Epithelial cell of proximal tubule (primary cell): ENCODE measurements at regions not wholly inside any gene's neighbourhood (a gene's known extent, or its start where the extent isn't known, plus 50 kb on each side); places are given as distances from the start of the nearest gene placed in this dataset.

Experiments
- DNase-seq: peaks from one replicate; pipeline ENCODE4 v3.0.0-alpha.2; 2011; ENCODE audit warnings: low read depth
- H3K4me3 ChIP-seq: 2 replicates; pipeline ENCODE4 v1.5.1; 2011; ENCODE audit warnings: low read depth, mild to moderate bottlenecking, low read length
- CTCF ChIP-seq: conservative IDR thresholded peaks from 2 replicates; pipeline ENCODE4 v1.5.1; 2012; ENCODE audit warnings: low read depth, mild to moderate bottlenecking, low read length

GRCh38 chr2:204184226-204184625, 247.7 kb downstream of the ICOS start:
- DNase-seq, result no peak
- TF ChIP-seq CTCF, result no peak
- H3K4me3 ChIP-seq, result no peak overlapping the region

GRCh38 chr2:204187229-204188083, 250.9 kb downstream of the ICOS start:
- no peak overlapping the region for H3K4me3 ChIP-seq
- TF ChIP-seq CTCF, result no peak
- DNase-seq, result peak; percentile 68

- H3K4me3 ChIP-seq, result no peak overlapping the region
- no peak for TF ChIP-seq CTCF
- no peak for DNase-seq
These were observed 255.0 kb downstream of the ICOS start for GRCh38 chr2:204191574-204191973.

GRCh38 chr2:204195498-204195897, 258.9 kb downstream of the ICOS start:
- no peak for TF ChIP-seq CTCF
- H3K4me3 ChIP-seq, result no peak overlapping the region
- no peak for DNase-seq

GRCh38 chr2:204197336-204198005, 260.9 kb downstream of the ICOS start:
- H3K4me3 ChIP-seq, result no peak overlapping the region
- TF ChIP-seq CTCF, result no peak
- DNase-seq, result no peak

GRCh38 chr2:204199357-204199756, 262.8 kb downstream of the ICOS start:
- DNase-seq, result no peak
- TF ChIP-seq CTCF, result no peak

More at GRCh38 chr2:204199357-204199756, 262.8 kb downstream of the ICOS start:
- H3K4me3 ChIP-seq, result no peak overlapping the region
